ENCODE measurements at regions not wholly inside any gene's neighbourhood (a gene's known extent, or its start where the extent isn't known, plus 50 kb on each side); places are given as distances from the start of the nearest gene placed in this dataset.

GRCh38 chr11:93075782-93076181 lies 106.3 kb downstream of the MTNR1B start:
- no peak for DNase-seq (ENCODE audit: low read depth in 2 of 2)

DNA sequence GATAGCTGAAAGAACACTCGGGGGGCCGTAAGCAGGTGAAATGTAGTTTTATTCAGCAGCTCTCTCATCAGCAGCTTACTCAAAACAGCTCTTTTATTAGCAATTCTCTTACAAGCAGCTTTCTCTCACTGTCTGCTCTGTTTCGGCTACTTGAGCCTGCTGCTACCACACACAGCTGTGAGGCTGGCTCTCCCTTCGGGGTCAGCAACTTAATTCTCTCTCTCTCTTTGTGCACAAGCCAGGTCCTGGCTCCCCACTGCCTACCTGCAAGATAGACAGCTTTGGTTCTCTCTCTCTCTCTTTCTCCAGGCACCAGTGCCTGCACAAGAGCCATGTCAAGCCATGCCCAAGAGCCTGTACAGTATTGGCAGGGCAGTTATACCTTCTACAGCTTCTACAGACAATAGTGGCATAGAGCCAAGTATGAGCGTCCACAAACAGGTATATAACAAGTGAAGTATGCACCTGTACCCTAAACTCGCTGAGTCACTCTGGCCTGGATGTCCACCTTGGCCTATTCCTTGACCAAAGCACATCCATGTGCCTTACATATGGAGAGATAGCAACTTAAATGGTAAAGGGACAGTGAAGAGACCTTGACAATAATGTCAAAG lies 110.8 kb downstream of the MTNR1B start:
- no peak for DNase-seq (ENCODE audit: low read depth in 2 of 2)

- DNase-seq (ENCODE audit: low read depth in 2 of 2): no peak
Measured at GRCh38 chr11:93081694-93082093, 112.2 kb downstream of the MTNR1B start.

DNA sequence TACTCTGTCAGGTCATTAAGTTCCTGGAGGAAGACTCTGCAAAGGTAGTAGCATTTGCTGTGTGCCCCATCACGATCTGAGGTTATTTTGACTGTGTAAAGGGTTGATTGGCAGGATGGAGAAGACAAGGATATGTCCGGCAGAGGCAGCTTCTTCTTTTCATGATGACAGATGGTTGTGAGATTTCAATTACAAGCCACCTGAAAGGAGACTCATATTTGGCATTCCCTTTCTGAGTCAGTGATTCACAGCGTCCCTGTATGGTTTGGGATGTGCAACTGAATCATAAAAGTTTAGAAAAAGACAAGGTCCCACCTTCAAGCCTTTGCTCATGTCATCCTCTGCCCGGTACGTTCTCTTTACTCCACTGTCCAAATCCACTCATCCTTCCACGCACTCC lies 113.4 kb downstream of the MTNR1B start:
- no peak for DNase-seq (ENCODE audit: low read depth in 2 of 2)

DNA sequence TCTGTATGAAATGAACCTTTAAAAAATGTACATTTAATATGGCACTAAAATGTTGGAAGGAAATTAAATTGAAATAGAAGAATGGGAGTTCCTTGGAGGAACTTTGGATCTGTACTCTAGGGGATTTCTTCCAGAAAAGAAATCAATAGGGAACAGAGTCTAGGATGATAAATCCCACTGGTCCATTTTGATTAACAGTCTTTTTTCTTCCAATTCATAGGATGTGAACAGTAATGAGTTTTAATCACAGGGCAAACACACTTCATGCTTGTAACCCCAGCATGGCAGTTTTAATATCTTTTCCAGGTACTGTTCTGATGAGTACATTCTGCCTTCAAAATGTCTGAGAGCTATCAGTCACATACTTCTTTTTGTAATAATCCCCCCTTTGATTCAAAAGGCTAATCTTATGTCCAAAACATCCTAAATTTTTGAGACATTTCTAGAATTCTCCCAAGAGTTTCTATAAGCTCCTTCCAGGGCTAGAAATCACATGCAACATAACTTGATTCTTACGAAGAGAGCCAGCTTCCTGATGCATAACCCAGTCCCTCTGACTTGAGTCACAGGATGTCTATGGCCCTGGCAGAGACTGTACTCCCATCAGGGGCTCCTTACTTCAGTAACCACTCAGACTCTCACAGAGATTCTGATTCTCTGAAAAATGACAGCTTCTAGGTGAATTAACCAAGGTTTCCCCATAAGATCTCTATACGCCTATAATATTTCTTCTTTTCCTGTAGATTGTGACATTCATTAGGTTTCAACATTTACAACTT lies 112.9 kb downstream of the SLC36A4 start:
- DNase-seq (ENCODE audit: low read depth in 2 of 2): no peak

GRCh38 chr11:93089474-93090102 lies 108.2 kb downstream of the SLC36A4 start:
- no peak for DNase-seq (ENCODE audit: low read depth in 2 of 2)
